Heart right ventricle (tissue), 16 donors: ENCODE measurements at regions not wholly inside any gene's neighbourhood (a gene's known extent, or its start where the extent isn't known, plus 50 kb on each side); places are given as distances from the start of the nearest gene placed in this dataset.

ENCODE experiments used
- ATAC-seq, 8 donors: fragments of 200-7000 bp; cut with Tn5 transposase; one replicate each; pipeline ENCODE4 v1.9.1; 2020; ENCODE audit warnings: mild to moderate bottlenecking in 8 of 8, moderate library complexity in 8 of 8, moderate number of reproducible peaks in 1 of 8
- DNase-seq, 2 donors: peaks; one replicate each; pipeline ENCODE4 v3.0.0-alpha.2; 2020
- H3K27ac ChIP-seq, 10 donors: fragments of 200-600 bp; sonication (generic) in 2 of 10; one replicate each; pipeline versions ENCODE4 v1.5.0 to v1.8.0; 2020 to 2022; ENCODE audit warnings: mild to moderate bottlenecking in 3 of 10
- H3K27me3 ChIP-seq, 7 donors: fragments of 200-600 bp; one replicate each; pipeline ENCODE4 v1.8.0; 2021 to 2022; ENCODE audit warnings: mild to moderate bottlenecking in 2 of 7
- H3K36me3 ChIP-seq, 9 donors: fragments of 200-600 bp; sonication (generic) in 1 of 9; one replicate each; pipeline versions ENCODE4 v1.5.0 to v1.8.0; 2020 to 2022; ENCODE audit warnings: mild to moderate bottlenecking in 2 of 9
- H3K4me1 ChIP-seq, 9 donors: fragments of 200-600 bp; sonication (generic) in 1 of 9; one replicate each; pipeline versions ENCODE4 v1.5.0 to v1.8.0; 2020 to 2022; ENCODE audit warnings: mild to moderate bottlenecking in 4 of 9
- H3K4me3 ChIP-seq, 10 donors: fragments of 200-600 bp; sonication (generic) in 2 of 10; one replicate each; pipeline versions ENCODE4 v1.5.0 to v1.8.0; 2020 to 2022; ENCODE audit warnings: mild to moderate bottlenecking in 7 of 10, moderate library complexity in 2 of 10
- H3K9me3 ChIP-seq, 11 donors: fragments of 200-600 bp in 10 of 11; sonication (generic) in 2 of 11; one replicate each; pipeline versions ENCODE4 v1.5.0 to v1.8.0; 2013 to 2022; ENCODE audit warnings: mild to moderate bottlenecking in 2 of 11, control low read depth in 1 of 11, moderate library complexity in 1 of 11
- WGBS, 2 donors: extraction: QIAGEN DNeasy Blood & Tissue Kit; methylation state at CpG; one replicate each; pipeline ENCODE4 v1.1.7; 2013; ENCODE audit warnings: inconsistent platforms in 1 of 2; 5-methylcytosine and 5-hydroxymethylcytosine counted together
- intact Hi-C, 10 donors: fragments of 100-400 bp; cut with DNase I; formaldehyde crosslinking; loops; one replicate each; pipeline versions ENCODE4 v1.11.1 to v1.14.2; 2022
- TF ChIP-seq, protein P1 (sequence below), 9 donors: fragments of 200-600 bp; sonication (generic) in 2 of 9; IDR thresholded peaks; one replicate each; pipeline versions ENCODE4 v1.5.0 to v1.8.0; 2021 to 2022; ENCODE audit warnings: antibody characterized with exemption in 9 of 9, mild to moderate bottlenecking in 5 of 9, moderate library complexity in 1 of 9
- donor health status: Arrhythmogenic right ventricular cardiomyopathy.
- donor health status: ischemic (EF 13 %, LVEDD 7.1; RV severe dilation, severe dysfunction).
- donor health status: healthy with polysubstance abuse.
- donor health status: DM: no; HTN: yes; CAD: no.
- donor health status: DM: no; HTN: no; CAD: no.
- donor health status: ischemic (EF 25% LVEDD 6.9; RV normal size, moderate dysfunction).
- donor health status: ischemic (EF 25% LVEDD 5.7; RV mildly dilated, moderate dysfunction).
- donor health status: healthy.
- donor health status: DM: yes; HTN: yes; CAD: no.
- donor health status: Ischemic cardiomyopathy.
- donor health status: ischemic (EF 35%, LVEDD 5.7; RV mildly dilated, moderate dysfunction).
- donor health status: nonischemic (EF 11% LVEDD 7.7; RV severe dilation, severe dysfunction).
- donor health status: DM: yes; HTN: yes; CAD: no.
- donor health status: PGD.
- donor health status: ischemic (EF 29% LVEDD 5.4; RV normal size, mild dysfunction).
- donor health status: nonischemic (EF 23%, LVEDD 6.1; RV moderate dilation, normal function).

DNA sequence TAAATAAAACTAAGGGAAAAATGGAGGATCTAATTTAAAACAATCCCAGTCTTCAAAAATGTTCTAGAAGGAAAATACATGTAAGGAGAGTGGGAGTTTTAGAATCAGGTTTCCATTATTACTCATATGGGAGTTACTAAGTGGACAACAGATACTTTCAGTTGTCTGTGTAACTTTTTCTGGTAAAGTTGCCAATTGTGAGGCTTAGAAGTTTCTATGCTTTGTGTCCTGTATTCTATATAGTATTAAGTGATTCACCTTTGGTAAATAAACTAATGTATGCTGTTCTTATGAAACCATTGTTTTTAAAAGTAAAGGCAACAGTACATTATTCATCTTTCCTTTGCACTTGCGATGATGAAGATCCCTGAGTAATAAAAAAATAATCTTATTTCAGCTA is 274.9 kb downstream of the NR4A2 start:
- 89 to 94% methylated on average over 1 of the region's 1 CpG for WGBS, 2 donors

DNA sequence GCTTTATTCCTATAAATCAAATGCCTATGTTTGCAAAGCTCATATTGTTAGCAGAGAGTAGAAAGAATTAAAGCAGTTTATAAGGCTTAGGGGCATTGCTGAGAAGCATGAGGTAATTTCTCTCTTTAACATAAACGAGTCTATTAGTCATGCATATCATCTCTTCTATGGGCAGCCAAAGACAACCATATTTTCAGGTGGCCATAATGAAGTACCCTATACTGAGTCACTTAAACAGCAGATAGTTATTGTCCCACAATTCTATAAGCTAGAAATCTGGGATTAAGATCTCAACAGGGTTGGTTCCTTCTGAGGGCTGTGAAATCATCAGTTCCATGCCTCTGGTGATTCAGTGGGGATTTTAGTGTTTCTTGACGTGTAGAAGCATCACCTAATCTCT is 277.5 kb downstream of the NR4A2 start:
- H3K4me1 ChIP-seq = no peaks in the 10 kb centered on the region
- no peaks in the 10 kb centered on the region for H3K9me3 ChIP-seq
- H3K27me3 ChIP-seq = no peaks in the 10 kb centered on the region
- H3K27ac ChIP-seq = no peak overlapping the region
- no peak for ATAC-seq
- intact Hi-C loops = no loop called here
- no peaks in the 10 kb centered on the region for H3K36me3 ChIP-seq
- no peak for DNase-seq
- no peak overlapping the region for H3K4me3 ChIP-seq
- WGBS, 2 donors = 57 to 58% methylated on average over 2 of the region's 2 CpGs
- TF ChIP-seq, protein P1, sequence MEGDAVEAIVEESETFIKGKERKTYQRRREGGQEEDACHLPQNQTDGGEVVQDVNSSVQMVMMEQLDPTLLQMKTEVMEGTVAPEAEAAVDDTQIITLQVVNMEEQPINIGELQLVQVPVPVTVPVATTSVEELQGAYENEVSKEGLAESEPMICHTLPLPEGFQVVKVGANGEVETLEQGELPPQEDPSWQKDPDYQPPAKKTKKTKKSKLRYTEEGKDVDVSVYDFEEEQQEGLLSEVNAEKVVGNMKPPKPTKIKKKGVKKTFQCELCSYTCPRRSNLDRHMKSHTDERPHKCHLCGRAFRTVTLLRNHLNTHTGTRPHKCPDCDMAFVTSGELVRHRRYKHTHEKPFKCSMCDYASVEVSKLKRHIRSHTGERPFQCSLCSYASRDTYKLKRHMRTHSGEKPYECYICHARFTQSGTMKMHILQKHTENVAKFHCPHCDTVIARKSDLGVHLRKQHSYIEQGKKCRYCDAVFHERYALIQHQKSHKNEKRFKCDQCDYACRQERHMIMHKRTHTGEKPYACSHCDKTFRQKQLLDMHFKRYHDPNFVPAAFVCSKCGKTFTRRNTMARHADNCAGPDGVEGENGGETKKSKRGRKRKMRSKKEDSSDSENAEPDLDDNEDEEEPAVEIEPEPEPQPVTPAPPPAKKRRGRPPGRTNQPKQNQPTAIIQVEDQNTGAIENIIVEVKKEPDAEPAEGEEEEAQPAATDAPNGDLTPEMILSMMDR (IDR thresholded peaks at IDR 0.05) = no peak

More for the DNA sequence above, 274.9 kb downstream of the NR4A2 start:
- Histone ChIP-seq H3K27me3 (no peaks in the 10 kb centered on the region), H3K4me1 (no peaks in the 10 kb centered on the region), H3K36me3 (no peaks in the 10 kb centered on the region), H3K27ac (no peak overlapping the region), H3K9me3 (no peaks in the 10 kb centered on the region), H3K4me3 (no peak overlapping the region)
- TF ChIP-seq, protein P1 (IDR thresholded peaks at IDR 0.05) = no peak
- DNase-seq (no peak), ATAC-seq (no peak)
- intact Hi-C loops = no loop called here

DNA sequence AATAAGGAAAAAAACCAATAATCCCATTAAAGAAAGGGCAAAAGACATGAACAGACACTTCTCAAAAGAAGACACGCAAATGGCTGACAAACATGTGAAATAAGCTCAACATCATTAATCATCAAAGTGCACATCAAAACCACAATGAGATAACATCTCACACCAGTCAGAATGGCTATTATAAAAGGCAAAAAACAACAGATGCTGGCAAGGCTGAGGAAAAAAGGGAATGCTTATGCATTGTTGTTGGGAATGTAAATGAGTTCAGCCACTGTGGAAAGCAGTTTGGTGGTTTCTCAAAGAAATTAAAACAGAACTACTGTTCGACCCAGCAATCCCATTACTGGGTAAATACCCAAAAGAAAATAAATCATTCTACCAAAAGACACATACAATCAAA is 285.6 kb downstream of the NR4A2 start:
- Histone ChIP-seq H3K9me3 (peaks cover 0 to 18% (median 0%) of the 10 kb centered on the region in 11 donors), H3K27ac (no peak overlapping the region), H3K36me3 (no peaks in the 10 kb centered on the region), H3K27me3 (no peaks in the 10 kb centered on the region), H3K4me1 (no peaks in the 10 kb centered on the region), H3K4me3 (no peak overlapping the region)
- no peak for ATAC-seq
- no peak for DNase-seq
- TF ChIP-seq, protein P1 (IDR thresholded peaks at IDR 0.05) = no peak
- intact Hi-C loops = no loop called here
- 81% methylated on average over 2 of the region's 2 CpGs for WGBS, 2 donors

DNA sequence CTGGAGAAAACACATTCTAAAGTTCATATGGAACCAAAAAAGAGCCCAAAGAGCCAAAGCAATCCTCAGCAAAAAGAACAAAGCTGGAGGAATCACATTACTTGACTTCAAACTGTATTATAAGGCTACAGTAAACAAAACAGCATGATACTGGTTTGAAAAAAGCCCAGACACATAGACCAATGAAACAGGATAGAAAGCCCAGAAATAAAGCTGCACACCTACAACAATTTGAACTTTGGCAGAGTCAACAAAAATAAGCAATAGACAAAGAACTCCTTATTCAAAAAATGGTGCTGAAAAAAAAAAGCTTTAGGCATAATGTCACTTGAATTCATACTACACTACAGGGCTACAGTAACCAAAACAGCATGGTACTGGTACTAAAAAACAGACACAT is 289.6 kb downstream of the NR4A2 start:
- H3K36me3 ChIP-seq = no peaks in the 10 kb centered on the region
- TF ChIP-seq, protein P1 (IDR thresholded peaks at IDR 0.05) = no peak
- no peak for ATAC-seq
- H3K4me1 ChIP-seq = no peaks in the 10 kb centered on the region
- no peak for DNase-seq
- H3K9me3 ChIP-seq = peaks cover 0 to 24% (median 0%) of the 10 kb centered on the region in 11 donors
- H3K4me3 ChIP-seq = no peak overlapping the region
- intact Hi-C loops = no loop called here
- no peaks in the 10 kb centered on the region for H3K27me3 ChIP-seq
- H3K27ac ChIP-seq = no peak overlapping the region

DNA sequence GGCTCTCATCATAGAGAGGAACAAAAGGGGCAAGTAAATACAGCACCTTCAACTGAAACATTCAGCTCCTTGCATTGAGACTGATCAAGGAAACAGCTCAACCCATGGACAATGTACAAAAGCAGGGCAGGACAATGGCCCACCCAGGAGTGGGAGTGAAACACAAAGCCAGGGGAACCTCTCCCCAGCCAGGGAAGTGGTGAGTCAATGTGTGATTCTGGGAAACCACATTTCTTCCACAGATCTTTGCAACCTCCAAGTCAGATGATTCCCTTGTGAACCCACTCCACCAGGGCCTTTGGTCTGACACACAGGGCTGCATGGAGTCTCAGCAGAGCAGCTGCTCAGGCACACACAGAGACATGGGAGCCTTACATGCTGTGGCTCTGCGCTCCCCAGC is 294.5 kb downstream of the NR4A2 start:
- no peaks in the 10 kb centered on the region for H3K4me1 ChIP-seq
- ATAC-seq (no peak), DNase-seq (no peak)
- no peaks in the 10 kb centered on the region for H3K27me3 ChIP-seq
- H3K9me3 ChIP-seq = peaks cover 0 to 14% (median 0%) of the 10 kb centered on the region in 11 donors
- intact Hi-C loops = no loop called here
- H3K36me3 ChIP-seq = no peaks in the 10 kb centered on the region
- WGBS, 2 donors = 100% methylated on average over 1 of the region's 1 CpG
- TF ChIP-seq, protein P1 (IDR thresholded peaks at IDR 0.05) = no peak
- no peak overlapping the region for H3K27ac ChIP-seq
- no peak overlapping the region for H3K4me3 ChIP-seq
